Dermis microvascular lymphatic vessel endothelial cell (primary cell): ENCODE measurements at regions not wholly inside any gene's neighbourhood (a gene's known extent, or its start where the extent isn't known, plus 50 kb on each side); places are given as distances from the start of the nearest gene placed in this dataset.
A peak's percentile ranks its signal among the peaks of the same experiment; 100 is the strongest.

Experiments
- DNase-seq, 2 donors: peaks; one replicate each; pipeline versions ENCODE4 v3.0.0 to v3.0.0-alpha.2; 2010; ENCODE audit warnings: low read depth in 2 of 2

DNA sequence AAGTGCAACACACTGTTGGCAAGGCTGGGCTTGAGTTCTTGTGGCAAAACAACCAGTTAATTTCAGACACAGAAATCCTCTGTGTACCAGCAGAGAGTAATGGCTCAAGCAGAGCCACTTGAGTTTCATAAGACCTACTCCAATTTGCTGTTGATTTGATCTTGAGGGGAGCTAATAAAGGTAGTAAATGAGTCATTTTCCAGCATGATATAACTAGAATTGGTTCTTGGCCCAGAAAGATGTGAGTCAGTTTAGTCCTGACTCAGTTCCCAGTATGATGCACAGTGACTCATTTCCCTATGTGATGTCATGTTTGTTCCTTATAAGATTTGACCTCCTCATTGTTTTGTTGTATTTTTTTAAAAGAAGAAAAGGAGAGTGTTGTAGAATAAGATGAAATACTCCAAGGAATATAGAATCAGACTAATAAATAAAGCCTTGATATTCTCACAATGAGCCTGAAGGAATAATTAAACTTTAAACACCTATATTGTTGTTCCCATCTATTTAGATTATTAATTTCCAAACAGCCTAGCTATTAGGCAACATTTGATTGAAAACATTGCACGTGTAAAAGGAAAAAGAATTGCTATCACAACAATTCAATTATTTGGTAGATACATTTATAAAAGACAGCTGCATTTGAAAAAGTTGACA is 186.2 kb downstream of the REEP3 start:
- peak; percentile 77 to 98 for DNase-seq

DNA sequence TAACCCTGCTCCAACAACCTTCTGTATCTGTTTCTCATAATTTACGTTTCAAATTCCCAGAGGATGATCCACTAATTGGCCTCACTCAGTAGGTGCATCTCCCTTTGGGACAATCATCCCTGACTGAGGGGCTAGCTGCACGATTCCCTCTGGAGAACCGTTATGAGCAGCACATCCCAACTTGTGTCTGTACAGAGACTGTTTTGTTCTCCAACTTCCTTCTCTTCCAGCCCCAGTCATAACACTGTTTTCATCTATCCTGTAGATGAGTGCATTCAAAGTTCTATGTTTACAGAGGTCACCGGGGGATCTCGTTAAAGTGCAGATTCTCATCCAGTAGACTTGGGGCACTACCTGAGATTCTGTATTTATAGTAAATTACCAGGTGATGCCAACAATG is 187.2 kb downstream of the REEP3 start:
- peak in 1 of 2 donors; percentile 19 for DNase-seq

DNA sequence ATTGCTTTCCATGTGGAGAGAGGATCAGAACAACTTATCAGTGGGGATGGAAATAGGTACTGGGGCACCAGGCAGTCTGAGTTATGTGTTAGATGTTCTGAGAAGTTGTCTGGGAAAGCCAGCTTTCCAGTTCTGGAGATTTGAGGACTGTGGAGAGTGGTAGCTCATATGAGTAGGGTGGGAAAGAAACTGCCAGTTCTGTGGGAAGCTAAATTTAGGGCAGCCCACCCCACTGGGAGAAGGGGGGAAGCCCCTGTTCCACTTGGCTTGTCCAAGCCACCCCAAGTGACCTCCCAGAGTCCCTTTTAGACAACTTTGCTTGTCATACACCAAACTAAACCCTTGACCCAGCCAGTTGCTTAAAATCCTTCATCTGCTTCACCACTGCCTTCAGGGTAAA is 189.5 kb downstream of the REEP3 start:
- no peak for DNase-seq

DNA sequence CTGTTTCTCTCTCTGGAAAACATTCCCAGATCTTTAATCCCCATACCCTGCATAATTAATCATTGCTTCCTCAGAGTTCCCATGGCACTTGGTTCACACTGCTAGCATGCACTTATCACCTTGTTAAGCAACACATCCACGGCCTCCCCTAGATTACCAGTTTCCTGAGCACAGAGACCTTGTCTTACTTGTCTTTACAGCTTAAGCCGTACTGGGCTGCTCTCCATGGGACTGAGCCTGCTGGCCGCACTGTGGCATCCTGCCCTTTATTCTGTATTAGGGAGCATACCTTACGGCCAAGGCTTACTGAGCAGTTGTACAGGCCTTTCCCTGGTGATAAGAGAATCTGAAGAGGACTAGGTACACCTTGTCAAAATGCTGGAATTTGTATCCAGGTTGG is 190.2 kb downstream of the REEP3 start:
- peak in 1 of 2 donors; percentile 36 for DNase-seq

DNA sequence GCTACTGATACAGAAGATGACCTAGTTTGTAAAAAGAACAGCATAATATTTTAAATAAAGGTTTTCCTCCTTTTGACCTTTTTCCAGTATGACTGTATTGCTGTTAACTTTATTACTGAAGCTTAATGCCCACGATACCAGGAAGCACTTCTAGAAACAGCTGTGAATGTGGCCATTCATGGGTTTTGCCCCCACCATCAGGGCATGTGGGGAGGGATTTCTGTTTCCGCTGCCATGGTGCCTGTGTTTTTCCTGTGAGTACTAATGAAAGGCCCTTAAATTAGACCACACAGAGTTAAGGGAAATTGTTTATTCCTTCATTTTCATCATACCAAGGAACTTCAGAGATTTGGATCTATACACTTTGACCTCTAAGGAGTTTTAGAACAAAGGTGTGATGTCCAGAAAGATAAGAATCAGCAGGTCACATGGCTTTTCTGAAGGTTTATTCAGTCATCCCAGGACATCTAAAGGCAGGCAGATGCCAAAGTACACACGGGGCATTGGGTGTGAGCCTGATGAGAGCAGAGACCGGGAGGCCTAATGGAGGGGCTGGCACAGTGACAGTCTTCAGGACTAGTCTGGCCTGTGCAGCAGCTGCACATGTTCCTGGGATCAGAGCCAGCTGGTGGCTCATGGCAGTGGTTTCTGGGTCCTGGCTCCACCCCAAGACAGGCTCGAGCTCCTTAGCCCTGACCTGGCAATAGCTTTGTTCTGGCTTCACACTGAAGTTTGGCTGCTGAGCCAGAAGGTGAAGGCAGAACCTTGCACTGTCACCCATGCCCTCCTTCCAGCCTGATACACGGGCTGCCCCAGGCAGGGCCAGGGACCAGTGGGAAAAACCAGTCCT is 190.9 kb downstream of the REEP3 start:
- peak; percentile 77 to 95 for DNase-seq

DNA sequence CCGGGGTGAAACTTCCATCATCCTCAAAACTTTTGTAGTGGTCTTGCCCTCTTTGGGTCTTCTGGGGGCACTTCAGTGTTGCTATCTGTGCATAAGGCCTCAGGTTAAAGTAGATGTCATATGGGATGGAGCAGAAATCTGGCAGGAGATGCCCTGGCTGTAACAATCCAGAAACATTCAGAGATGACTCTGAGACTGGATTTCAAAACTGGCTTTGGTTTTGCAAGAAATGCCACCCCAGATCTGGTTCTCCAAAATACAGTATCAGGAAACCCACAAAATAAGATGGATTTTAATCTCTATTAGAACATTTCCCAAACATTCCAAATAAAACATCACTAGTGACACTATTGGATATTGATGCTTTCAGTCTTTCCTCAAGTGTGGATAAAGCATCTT is 191.5 kb downstream of the REEP3 start:
- no peak for DNase-seq

DNA sequence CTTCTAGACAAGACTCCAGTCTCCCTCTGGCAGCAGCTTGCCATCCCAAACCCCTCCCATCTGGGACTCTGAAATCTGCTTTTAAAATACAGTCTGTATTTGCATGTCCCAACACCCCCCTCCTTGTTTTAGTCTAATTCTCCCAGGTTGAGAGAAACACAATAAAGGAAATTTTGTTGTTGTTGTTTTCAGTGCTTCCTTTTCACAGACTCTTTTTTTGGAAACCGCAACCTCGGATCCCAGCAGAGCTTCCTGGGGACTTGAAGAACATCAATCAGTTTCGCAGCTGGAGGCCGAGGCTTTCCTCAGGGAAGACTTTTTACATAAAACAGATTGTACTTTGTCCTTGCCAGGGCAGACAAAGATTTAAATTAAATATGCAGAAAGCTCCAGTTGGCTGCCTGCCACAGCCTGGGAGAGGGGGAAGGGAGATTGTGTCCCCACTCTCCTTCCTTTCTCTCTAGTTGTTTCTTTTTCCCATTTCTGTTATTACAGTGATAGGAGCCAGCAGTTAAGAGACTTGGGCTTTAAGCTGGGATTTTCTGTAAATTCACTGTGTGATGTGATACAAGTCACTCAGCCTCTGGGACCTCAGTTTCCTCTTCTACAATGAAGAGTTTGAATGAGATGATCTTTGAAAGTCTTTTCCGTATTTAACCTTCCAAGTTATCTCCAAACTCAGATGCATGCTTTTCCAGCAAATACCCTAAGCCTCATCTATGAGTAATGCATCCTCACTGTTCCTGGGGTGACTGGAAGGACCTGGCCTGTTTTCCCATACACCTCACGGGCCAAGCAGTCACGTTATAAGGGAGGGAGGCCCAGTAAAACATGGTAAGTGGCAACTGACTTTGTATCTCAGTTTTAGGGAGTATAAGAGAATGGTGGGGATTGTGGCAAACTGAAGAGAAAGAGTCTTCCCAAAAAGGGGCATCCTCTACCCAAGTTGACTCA is 192.3 kb downstream of the REEP3 start:
- DNase-seq, result peak in 1 of 2 donors; percentile 78

DNA sequence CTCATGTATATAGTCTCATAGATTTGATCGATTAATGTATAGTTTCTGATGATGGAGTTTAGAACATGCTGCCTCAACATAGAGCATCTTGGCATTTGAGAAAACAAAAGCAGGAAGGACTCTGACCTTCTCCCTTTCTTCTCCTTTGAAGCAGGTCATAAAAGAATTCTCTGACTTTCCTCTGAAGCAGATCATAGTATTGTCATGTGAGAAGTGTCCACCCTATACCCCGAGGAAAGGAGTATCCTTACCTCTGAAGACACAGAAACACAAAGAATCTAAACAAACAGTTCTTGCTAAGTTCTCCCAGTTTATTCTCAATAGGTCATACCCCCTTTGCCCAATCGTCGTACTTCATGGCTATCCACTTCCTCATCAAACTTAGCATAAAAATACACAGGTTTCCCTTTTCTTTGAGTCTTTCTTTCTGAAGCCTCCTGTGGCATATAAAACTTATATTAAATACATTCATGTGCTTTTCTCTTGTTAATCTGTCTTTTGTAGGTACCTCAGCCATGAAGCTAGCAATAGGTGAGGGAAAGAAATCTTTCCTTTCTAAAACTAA is 194.9 kb downstream of the REEP3 start:
- no peak for DNase-seq

DNA sequence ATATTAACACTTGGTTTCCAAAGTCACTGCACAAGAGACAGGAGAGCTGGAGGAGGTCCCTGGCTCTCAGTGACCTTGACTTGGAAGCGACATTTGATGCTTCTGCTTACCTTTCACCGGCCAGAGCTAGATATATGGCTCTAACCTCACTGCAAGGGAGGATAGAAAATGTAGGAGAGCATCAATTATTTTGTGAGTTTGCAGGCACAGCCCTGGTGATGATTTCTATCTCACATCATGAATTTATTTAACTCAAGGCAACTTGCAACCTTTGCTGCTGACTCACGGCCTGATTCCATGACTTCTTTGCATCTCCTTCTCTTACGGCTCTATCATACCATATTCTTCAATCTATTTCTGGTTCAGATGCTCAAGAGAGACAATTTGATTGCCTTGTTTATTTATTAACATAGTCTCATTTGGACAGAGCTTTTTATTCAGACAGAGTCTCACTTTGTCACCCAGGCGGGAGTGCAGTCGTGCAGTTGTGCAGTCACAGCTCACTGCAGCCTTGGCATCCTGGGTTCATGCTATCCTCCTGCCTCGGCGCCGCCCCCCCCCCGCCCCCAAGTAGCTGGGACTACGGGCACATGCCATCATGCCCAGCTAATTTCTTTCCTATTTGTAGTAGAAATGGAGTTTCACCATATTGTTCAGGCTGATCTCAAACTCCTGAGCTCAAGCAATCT is 196.0 kb downstream of the REEP3 start:
- no peak for DNase-seq

DNA sequence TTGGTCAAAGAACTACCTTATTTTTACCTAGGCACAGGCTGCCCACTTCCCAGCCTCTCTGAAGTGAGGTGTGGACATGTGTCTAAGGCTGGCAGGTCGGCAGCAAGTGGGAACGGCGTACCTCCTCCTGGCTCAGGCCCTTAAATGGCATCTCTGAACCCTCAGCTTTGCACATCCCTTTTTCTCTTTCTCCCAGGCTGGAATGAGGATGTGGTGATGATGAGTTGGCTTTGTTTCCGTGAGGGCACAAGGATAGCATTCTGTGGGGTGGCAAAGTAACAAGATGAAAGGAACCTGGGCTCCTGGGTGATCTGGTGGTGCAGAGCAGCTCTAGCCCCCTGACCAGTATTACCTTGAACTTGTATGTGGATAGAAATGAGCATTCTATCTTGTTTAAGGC is 196.8 kb downstream of the REEP3 start:
- DNase-seq, result no peak

DNA sequence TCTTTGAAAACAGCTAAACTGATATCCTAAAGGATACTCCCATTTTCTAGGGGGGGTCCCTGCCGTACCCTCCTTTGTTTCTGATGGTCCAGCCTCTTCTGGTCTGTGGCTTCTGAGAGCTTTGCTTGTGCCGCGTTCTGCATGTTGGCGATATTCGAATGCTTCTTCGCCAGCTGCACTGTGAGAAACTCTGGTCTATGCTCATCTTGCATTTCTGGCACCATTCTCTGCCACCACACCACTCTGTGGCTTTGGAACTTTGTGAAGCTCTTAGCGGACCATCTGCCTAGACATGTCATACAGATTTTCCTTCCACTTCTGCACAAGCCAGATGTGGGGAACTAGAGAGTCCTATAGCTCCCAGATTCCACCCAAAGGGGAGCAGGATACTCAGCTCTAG is 197.2 kb downstream of the REEP3 start:
- DNase-seq, result no peak

DNA sequence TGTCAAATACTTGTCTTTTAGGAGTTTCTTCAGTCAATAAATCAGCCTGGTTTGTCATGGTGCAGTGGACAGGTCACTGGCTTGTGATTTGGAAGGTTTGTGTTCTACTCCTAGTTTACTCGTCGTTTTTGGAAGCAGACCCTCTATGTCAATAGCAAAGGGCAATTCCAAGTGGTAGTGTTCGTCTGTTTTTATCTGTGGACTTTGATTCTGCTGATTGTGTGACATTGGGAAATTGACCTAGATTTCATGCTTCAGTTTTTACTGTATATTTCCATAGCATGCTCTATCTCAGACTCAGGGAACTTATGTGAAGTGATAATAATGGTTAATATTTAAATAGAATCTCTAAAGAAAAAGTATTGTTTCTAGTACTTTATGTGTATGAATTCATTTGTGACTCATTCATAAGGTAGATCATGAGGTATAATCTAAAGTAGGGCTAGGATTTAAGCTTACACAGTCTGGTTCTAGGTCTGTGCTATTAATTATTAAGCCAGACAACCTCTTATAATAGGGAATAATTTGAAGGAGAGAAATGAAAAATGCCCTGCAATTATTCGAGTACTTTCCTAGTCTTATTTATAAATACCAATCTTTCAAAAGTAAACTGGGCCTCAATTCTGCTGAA is 198.1 kb downstream of the REEP3 start:
- DNase-seq, result no peak

DNA sequence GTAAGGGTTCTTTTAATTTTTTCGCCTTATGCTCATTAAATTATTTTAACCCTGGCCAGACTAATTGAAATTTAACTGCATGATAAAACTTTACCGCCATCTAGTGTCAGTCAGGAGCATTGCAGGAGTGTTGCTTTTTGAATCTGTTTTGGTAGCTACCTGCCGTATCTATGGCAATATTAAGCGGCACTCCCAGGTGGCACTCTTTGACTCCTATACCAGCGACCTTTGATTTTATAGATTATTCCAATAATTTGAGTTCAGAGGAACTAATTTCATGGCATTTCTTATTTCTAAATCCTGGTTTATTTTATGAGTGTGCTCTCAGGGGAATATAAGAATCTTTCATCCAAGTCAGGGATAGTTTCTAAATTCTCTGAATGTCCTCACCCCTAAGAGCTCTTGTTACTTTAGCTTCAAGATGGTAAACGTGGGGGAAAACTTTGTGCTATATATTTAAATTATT is 198.9 kb downstream of the REEP3 start:
- DNase-seq, result peak; percentile 56 to 66

DNA sequence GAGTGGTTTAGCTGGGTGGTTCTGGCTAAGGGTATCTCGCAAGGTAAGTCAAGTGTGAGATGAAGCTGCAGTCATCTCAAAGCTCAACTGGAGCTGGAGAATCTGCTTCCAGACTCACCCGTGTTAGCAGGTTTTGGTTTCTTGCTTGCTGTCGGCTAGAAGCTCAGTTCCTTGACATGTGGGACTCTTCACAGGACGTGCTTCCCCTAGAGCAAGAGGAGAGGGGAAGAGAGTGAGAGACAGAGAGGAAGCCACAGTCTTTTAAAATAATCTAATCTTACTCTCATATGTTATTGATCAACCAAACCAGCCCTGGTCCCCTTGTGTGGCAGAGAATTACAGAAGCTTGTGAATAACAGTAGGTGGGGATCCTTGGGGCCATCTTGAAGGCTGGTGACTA is 199.5 kb downstream of the REEP3 start:
- DNase-seq, result no peak

DNA sequence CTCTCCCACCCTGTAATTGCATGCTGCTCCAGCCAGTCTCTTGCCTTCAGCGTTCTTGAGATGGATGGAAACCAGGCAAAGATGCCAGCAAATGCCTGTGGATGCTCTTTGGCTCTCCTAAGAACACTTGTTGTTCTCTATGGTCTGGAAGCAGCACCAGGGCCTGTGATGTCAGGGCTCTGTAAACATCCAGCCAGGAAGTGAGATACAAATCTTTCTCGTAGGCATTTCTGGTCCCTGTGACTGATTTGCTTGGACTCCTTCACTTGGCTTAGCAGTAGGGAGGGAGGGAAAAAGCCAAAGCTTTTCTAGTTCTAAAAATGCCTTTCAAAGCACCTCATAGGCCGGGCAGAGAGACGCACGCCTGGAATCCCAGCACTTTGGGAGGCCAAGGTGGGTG is 201.3 kb downstream of the REEP3 start:
- DNase-seq, result peak in 1 of 2 donors; percentile 84

DNA sequence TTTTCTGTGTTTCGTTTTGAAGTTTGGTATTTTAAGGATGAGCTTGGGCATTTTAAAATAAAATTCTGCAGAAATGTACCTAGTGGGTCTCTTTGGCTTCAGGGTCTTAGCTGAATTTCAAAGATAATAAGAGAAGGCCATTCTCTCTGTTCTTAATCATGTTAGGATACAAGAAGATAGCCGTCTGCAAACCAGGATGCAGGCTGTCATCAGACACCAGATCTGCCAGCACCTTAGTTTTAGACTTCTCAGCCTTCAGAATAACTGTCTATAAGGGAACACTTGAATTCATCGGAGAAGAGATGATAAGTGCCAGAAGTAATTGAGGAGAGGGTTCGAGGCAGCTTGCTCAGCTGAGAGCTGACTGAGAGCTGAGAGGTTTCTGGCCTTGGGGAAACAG is 202.1 kb downstream of the REEP3 start:
- DNase-seq, result no peak

DNA sequence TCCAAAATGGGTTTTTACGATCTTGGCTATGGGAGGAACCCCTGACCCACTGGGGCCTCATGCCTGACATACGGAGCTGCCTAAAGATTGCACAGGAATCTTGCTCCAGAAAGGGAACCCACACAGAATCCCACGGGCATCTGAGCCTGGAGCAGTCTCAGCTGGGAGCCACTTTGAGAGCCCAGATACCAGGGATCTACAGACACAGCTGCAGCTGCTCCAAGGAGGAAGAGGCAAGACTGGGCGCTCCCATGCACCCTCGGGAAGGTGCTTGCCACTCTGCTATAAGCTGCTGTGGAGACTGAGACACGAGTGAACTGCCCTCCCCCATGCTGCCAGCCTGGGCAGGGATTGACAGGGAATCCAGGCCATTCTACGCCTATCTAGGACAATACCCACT is 202.5 kb downstream of the REEP3 start:
- no peak for DNase-seq

DNA sequence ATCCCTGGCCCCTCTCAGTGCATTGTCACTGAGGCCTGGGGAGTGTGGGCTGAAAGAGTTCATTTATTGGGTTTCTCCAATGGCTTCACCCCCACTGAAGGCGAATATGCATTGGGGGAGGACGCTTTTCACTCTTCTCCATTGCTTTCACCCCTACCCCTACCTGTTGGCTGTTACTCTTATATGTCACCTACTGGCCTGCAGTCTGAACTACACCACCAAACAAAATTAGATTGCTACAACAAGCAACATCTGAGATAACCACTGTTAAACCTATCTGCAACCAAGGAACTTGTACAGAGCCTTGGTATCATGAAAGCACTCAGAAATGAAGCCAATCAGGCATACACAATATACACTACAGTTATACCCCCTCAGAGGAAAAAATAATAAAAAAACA is 203.7 kb downstream of the REEP3 start:
- no peak for DNase-seq

DNA sequence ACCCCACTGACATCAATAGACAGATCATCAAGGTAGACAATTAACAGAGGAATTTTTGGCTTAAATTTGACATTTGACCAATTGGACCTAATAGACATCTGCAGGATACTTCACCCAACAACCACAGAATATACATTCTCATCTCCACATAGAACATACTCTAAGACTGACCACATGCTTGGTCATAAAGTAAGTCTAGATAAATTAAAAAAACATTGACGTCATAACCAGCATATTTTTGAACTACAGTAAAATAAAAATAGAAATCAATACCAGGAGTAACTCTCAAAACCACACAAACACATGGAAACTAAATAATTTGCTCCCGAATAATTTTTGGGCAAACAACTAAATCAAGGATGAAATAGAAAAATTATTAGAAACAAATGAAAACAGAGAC is 205.7 kb downstream of the REEP3 start:
- no peak for DNase-seq

DNA sequence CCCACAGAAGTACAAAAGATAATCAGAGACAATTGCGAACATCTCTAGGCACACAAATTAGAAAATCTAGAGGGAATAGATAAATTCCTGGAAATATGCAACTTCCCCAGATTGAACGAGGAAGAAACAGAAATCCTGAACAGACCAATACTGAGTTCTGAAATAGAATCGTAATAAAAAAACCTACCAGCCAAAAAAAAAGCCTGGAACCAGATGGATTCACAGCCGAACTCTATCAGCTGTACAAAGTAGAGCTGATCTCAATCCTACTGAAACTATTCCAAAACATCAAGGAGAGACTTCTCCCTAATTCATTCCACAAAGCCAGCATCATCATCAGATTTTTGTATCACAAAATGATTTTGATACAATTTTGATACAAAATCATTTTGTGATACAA is 206.4 kb downstream of the REEP3 start:
- DNase-seq, result no peak

DNA sequence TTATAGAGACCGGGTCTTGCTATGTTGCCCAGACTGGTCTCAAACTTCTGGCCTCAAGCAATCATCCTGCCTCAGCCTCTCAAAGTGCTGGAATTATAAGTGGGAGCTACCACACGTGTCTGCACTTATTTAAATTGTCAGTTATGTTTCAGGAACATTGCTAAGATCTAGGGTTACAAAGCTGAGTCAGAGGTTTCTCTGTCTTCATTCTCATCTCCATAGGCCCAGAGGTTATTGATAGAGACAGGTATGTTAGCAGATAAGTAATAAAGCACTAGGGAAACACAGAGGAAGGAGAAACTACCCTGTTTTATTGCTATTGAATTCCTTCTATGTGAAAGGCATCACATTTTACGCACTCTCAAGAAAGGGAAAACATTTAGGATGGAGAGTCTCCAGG is 214.1 kb downstream of the REEP3 start:
- DNase-seq, result no peak
